ENCODE measurements at regions not wholly inside any gene's neighbourhood (a gene's known extent, or its start where the extent isn't known, plus 50 kb on each side); places are given as distances from the start of the nearest gene placed in this dataset.
"Not testable (repeated sequence)": the region's sequence is repeated elsewhere in the genome, so short reads cannot be mapped to it uniquely, and the experiment has no call there.

DNA sequence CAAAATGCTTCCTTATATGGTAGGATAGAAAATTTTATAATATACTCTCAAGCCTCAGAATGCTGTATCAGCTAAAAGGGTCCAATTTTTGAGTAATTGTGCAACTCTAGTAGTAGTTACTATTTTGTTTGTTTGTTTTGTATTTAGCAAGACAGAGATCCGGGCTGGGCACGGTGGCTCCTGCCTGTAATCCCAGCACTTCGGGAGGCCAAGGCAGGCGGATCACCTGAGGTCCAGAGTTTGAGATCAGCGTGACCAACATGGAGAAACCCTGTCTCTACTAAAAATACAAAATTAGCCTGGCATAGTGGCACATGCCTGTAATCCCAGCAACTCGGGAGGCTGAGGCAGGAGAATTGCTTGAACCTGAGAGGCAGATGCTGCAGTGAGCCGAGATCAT is 216.8 kb upstream of the CT83 start:
- WGBS, 2 donors (ENCODE audit: extremely low coverage in 2 of 2, insufficient read length in 2 of 2, insufficient replicate concordance in 1 of 2), result no CpG with 5 or more reads among the region's 7 CpGs
- not testable (repeated sequence) for H3K9me3 ChIP-seq (replicated peaks in 1 of 2; ENCODE audit: control insufficient read depth in 2 of 2, insufficient read depth in 1 of 2, low read depth in 1 of 2, low read length in 2 of 2); H3K23ac ChIP-seq (ENCODE audit: low read depth, low read length, poor library complexity); H3K18ac ChIP-seq (ENCODE audit: low read length); H4K8ac ChIP-seq (ENCODE audit: low read depth, low read length); H2AFZ ChIP-seq (ENCODE audit: low read length); H2BK120ac ChIP-seq (ENCODE audit: low read depth, low read length); H3K4ac ChIP-seq (ENCODE audit: low read length); H2BK15ac ChIP-seq (ENCODE audit: low read length); H2BK12ac ChIP-seq (ENCODE audit: low read length); H4K91ac ChIP-seq (ENCODE audit: low read depth, low read length, poor library complexity); H2AK5ac ChIP-seq (ENCODE audit: low read depth, low read length); H3K36me3 ChIP-seq (replicated peaks in 1 of 2; ENCODE audit: control insufficient read depth in 2 of 2, insufficient read depth in 2 of 2, low read length in 2 of 2); H3K79me1 ChIP-seq (ENCODE audit: low read depth, low read length); H3K27ac ChIP-seq (replicated peaks; ENCODE audit: low read length); H3K9ac ChIP-seq (ENCODE audit: low read depth, low read length, poor library complexity); H3K4me3 ChIP-seq (ENCODE audit: low read length in 2 of 2); H3K4me2 ChIP-seq (ENCODE audit: insufficient read depth, low read length, poor library complexity, severe bottlenecking); H3K14ac ChIP-seq (ENCODE audit: low read length); H3K4me1 ChIP-seq (ENCODE audit: control insufficient read depth in 2 of 2, insufficient read depth in 1 of 2, low read depth in 1 of 2, low read length in 2 of 2); H2BK5ac ChIP-seq (ENCODE audit: low read length); H3K27me3 ChIP-seq (ENCODE audit: control insufficient read depth in 3 of 3, insufficient read depth in 3 of 3, low read depth in 1 of 3, low read length in 3 of 3); DNase-seq (ENCODE audit: low spot score)

DNA sequence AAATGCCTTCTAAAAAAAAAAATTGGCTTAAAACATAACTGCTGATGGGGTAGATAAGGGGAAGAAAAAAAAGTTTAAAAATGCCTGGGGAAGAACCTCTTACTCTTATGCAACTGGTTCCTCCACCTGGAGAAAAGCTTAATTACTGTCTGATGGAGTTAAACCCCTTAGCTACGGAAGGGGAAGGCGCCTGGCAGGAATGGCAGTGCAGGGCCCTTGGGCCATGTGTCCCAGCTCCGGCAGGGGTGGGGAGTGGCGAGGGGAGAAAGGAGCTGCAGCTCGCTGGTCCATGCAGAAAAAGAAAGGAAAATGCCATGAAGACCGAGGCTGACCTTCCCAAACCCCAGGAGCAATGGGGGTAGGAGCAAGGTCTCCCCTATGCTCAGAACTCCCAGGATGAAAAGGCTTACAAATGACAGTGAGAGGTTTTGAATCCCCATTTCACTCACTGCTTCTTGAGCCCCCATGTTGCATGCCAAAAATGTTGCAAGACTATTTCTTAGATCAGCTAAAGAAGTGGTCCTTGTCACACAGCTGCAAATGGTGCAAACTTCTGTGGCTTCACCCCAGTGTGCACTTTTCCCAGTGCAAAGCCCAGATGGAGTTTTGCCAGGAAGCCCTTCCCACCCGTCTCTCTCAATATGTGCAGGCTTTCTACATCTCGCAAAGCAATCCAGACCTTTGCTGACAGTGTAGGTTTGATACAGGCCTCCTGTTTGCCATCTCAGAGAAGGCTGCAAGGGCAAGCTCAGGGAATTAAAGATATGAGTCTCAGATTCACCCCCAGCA is 204.8 kb upstream of the CT83 start:
- Histone ChIP-seq H3K23ac (ENCODE audit: low read depth, low read length, poor library complexity) (no peak overlapping the region), H3K27me3 (ENCODE audit: control insufficient read depth in 3 of 3, insufficient read depth in 3 of 3, low read depth in 1 of 3, low read length in 3 of 3) (no peaks in the 10 kb centered on the region), H3K4me2 (ENCODE audit: insufficient read depth, low read length, poor library complexity, severe bottlenecking) (no peak overlapping the region), H3K79me1 (ENCODE audit: low read depth, low read length) (no peaks in the 10 kb centered on the region), H3K9ac (ENCODE audit: low read depth, low read length, poor library complexity) (no peak overlapping the region), H3K36me3 (replicated peaks in 1 of 2; ENCODE audit: control insufficient read depth in 2 of 2, insufficient read depth in 2 of 2, low read length in 2 of 2) (no peaks in the 10 kb centered on the region), H3K18ac (ENCODE audit: low read length) (no peak overlapping the region), H4K8ac (ENCODE audit: low read depth, low read length) (no peak overlapping the region), H3K4me1 (ENCODE audit: control insufficient read depth in 2 of 2, insufficient read depth in 1 of 2, low read depth in 1 of 2, low read length in 2 of 2) (no peaks in the 10 kb centered on the region), H2AFZ (ENCODE audit: low read length) (no peak overlapping the region), H3K27ac (replicated peaks; ENCODE audit: low read length) (no peak overlapping the region), H2BK5ac (ENCODE audit: low read length) (no peak overlapping the region), H3K14ac (ENCODE audit: low read length) (no peak overlapping the region), H2BK12ac (ENCODE audit: low read length) (no peak overlapping the region), H2BK120ac (ENCODE audit: low read depth, low read length) (no peak overlapping the region), H4K91ac (ENCODE audit: low read depth, low read length, poor library complexity) (no peak overlapping the region), H3K4me3 (ENCODE audit: low read length in 2 of 2) (no peak overlapping the region), H3K4ac (ENCODE audit: low read length) (no peak overlapping the region), H2BK15ac (ENCODE audit: low read length) (no peak overlapping the region), H2AK5ac (ENCODE audit: low read depth, low read length) (no peak overlapping the region), H3K9me3 (replicated peaks in 1 of 2; ENCODE audit: control insufficient read depth in 2 of 2, insufficient read depth in 1 of 2, low read depth in 1 of 2, low read length in 2 of 2) (no peaks in the 10 kb centered on the region)
- WGBS, 2 donors (ENCODE audit: extremely low coverage in 2 of 2, insufficient read length in 2 of 2, insufficient replicate concordance in 1 of 2), result no CpG with 5 or more reads among the region's 8 CpGs
- no peak for DNase-seq (ENCODE audit: low spot score)

DNA sequence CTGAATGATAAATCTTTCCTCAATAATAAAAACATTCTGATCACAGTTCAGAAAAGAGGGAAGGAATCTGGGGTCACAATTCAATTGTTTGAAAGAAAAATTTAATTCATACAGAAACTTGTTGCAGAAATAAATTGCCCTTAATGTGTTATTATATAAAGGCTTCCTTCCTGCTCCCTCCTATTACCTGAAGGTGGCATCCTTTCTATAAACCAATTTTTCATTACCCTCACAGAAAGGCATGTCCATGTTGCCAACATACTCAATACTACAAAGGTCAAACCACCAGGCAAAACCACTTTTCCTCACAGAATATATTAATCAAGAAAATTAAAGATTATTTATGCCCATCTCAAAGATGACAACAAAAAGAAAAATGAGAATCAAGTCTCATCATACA is 194.3 kb upstream of the CT83 start:
- no peak overlapping the region for H3K9ac ChIP-seq (ENCODE audit: low read depth, low read length, poor library complexity)

DNA sequence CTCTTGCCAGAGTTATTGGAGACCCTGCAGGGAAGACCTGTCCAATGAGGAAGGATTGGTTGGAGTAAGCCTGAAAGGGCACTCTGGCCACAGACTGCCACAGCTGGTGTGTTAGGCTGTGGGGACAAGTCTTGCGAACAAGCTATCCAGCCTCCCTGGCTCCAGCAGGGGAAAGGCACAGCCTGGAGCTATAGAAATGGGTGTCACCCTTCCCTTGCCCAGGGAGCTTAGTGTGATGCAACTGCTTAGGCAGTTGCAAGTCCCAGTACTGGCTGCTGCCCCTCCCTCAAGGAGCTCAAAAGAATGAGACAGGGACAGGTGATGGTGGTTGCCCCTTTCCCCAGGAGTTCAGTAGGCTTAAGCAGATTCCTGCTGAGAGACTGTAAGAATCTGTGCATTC is 165.7 kb upstream of the CT83 start:
- no peak overlapping the region for H4K8ac ChIP-seq (ENCODE audit: low read depth, low read length)
- no peaks in the 10 kb centered on the region for H3K27me3 ChIP-seq (ENCODE audit: control insufficient read depth in 3 of 3, insufficient read depth in 3 of 3, low read depth in 1 of 3, low read length in 3 of 3)
- no CpG with 5 or more reads among the region's 1 CpG for WGBS, 2 donors (ENCODE audit: extremely low coverage in 2 of 2, insufficient read length in 2 of 2, insufficient replicate concordance in 1 of 2)
- no peak overlapping the region for H3K18ac ChIP-seq (ENCODE audit: low read length)
- H3K79me1 ChIP-seq (ENCODE audit: low read depth, low read length), result no peaks in the 10 kb centered on the region
- no peak overlapping the region for H2BK5ac ChIP-seq (ENCODE audit: low read length)
- no peak overlapping the region for H2BK12ac ChIP-seq (ENCODE audit: low read length)
- no peak overlapping the region for H3K4me3 ChIP-seq (ENCODE audit: low read length in 2 of 2)
- H3K4me2 ChIP-seq (ENCODE audit: insufficient read depth, low read length, poor library complexity, severe bottlenecking), result no peak overlapping the region
- no peak overlapping the region for H2BK120ac ChIP-seq (ENCODE audit: low read depth, low read length)
- no peaks in the 10 kb centered on the region for H3K9me3 ChIP-seq (replicated peaks in 1 of 2; ENCODE audit: control insufficient read depth in 2 of 2, insufficient read depth in 1 of 2, low read depth in 1 of 2, low read length in 2 of 2)
- no peak overlapping the region for H3K23ac ChIP-seq (ENCODE audit: low read depth, low read length, poor library complexity)
- H3K27ac ChIP-seq (replicated peaks; ENCODE audit: low read length), result no peak overlapping the region
- H3K9ac ChIP-seq (ENCODE audit: low read depth, low read length, poor library complexity), result no peak overlapping the region
- DNase-seq (ENCODE audit: low spot score), result no peak
- no peak overlapping the region for H4K91ac ChIP-seq (ENCODE audit: low read depth, low read length, poor library complexity)
- H2AFZ ChIP-seq (ENCODE audit: low read length), result no peak overlapping the region
- no peaks in the 10 kb centered on the region for H3K36me3 ChIP-seq (replicated peaks in 1 of 2; ENCODE audit: control insufficient read depth in 2 of 2, insufficient read depth in 2 of 2, low read length in 2 of 2)
- H3K4me1 ChIP-seq (ENCODE audit: control insufficient read depth in 2 of 2, insufficient read depth in 1 of 2, low read depth in 1 of 2, low read length in 2 of 2), result no peaks in the 10 kb centered on the region
- no peak overlapping the region for H3K14ac ChIP-seq (ENCODE audit: low read length)
- no peak overlapping the region for H2AK5ac ChIP-seq (ENCODE audit: low read depth, low read length)
- no peak overlapping the region for H2BK15ac ChIP-seq (ENCODE audit: low read length)
- H3K4ac ChIP-seq (ENCODE audit: low read length), result no peak overlapping the region

More for the DNA sequence above, 194.3 kb upstream of the CT83 start:
- Histone ChIP-seq H2BK12ac (ENCODE audit: low read length) (no peak overlapping the region), H2AFZ (ENCODE audit: low read length) (no peak overlapping the region), H3K4ac (ENCODE audit: low read length) (no peak overlapping the region), H3K4me2 (ENCODE audit: insufficient read depth, low read length, poor library complexity, severe bottlenecking) (no peak overlapping the region), H3K27me3 (ENCODE audit: control insufficient read depth in 3 of 3, insufficient read depth in 3 of 3, low read depth in 1 of 3, low read length in 3 of 3) (no peaks in the 10 kb centered on the region), H3K14ac (ENCODE audit: low read length) (no peak overlapping the region), H3K9me3 (replicated peaks in 1 of 2; ENCODE audit: control insufficient read depth in 2 of 2, insufficient read depth in 1 of 2, low read depth in 1 of 2, low read length in 2 of 2) (no peaks in the 10 kb centered on the region), H3K18ac (ENCODE audit: low read length) (no peak overlapping the region), H2BK5ac (ENCODE audit: low read length) (no peak overlapping the region), H4K8ac (ENCODE audit: low read depth, low read length) (no peak overlapping the region), H3K79me1 (ENCODE audit: low read depth, low read length) (no peaks in the 10 kb centered on the region), H2BK120ac (ENCODE audit: low read depth, low read length) (no peak overlapping the region), H4K91ac (ENCODE audit: low read depth, low read length, poor library complexity) (no peak overlapping the region), H2AK5ac (ENCODE audit: low read depth, low read length) (no peak overlapping the region), H3K23ac (ENCODE audit: low read depth, low read length, poor library complexity) (no peak overlapping the region), H3K4me3 (ENCODE audit: low read length in 2 of 2) (no peak overlapping the region), H3K36me3 (replicated peaks in 1 of 2; ENCODE audit: control insufficient read depth in 2 of 2, insufficient read depth in 2 of 2, low read length in 2 of 2) (no peaks in the 10 kb centered on the region), H3K27ac (replicated peaks; ENCODE audit: low read length) (no peak overlapping the region), H3K4me1 (ENCODE audit: control insufficient read depth in 2 of 2, insufficient read depth in 1 of 2, low read depth in 1 of 2, low read length in 2 of 2) (no peaks in the 10 kb centered on the region), H2BK15ac (ENCODE audit: low read length) (no peak overlapping the region)
- DNase-seq (ENCODE audit: low spot score), result no peak

Measured in neuronal stem cell (in vitro differentiated cells).